ENCODE measurements at regions not wholly inside any gene's neighbourhood (a gene's known extent, or its start where the extent isn't known, plus 50 kb on each side); places are given as distances from the start of the nearest gene placed in this dataset.

DNA sequence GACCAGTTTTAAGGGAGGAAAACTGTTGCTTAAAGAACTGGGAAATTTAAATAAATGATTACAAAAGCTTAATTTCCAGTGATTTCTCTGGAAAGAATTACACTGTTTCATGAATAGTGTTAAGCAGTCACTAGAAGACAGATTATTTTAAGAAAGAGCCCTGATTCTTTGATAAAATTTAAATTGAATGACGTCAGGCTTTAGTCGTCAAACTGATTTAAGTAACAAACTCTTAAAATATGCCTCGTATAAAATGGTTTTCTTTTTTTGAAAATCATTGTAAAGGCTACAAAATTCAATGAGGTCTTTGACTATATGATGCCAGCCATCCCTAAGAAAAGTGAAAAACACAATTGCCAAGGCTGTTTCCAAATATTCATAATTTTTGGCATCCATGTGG is 465.0 kb downstream of the NR4A2 start:
- TF ChIP-seq, protein P1, sequence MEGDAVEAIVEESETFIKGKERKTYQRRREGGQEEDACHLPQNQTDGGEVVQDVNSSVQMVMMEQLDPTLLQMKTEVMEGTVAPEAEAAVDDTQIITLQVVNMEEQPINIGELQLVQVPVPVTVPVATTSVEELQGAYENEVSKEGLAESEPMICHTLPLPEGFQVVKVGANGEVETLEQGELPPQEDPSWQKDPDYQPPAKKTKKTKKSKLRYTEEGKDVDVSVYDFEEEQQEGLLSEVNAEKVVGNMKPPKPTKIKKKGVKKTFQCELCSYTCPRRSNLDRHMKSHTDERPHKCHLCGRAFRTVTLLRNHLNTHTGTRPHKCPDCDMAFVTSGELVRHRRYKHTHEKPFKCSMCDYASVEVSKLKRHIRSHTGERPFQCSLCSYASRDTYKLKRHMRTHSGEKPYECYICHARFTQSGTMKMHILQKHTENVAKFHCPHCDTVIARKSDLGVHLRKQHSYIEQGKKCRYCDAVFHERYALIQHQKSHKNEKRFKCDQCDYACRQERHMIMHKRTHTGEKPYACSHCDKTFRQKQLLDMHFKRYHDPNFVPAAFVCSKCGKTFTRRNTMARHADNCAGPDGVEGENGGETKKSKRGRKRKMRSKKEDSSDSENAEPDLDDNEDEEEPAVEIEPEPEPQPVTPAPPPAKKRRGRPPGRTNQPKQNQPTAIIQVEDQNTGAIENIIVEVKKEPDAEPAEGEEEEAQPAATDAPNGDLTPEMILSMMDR (IDR thresholded peaks at IDR 0.05) = no peak
- Histone ChIP-seq H3K27ac (no peak overlapping the region), H3K27me3 (no peaks in the 10 kb centered on the region), H3K9me3 (no peaks in the 10 kb centered on the region), H3K4me1 (no peaks in the 10 kb centered on the region), H3K4me3 (no peak overlapping the region), H3K36me3 (no peaks in the 10 kb centered on the region)
- no peak for DNase-seq
- intact Hi-C loops (cut with DNase I; ENCODE audit: low total_unique reads) = loop anchor here (10.0 kb wide), 1 partner anchor 437 kb away; no protein-coding TSS in a partner anchor

DNA sequence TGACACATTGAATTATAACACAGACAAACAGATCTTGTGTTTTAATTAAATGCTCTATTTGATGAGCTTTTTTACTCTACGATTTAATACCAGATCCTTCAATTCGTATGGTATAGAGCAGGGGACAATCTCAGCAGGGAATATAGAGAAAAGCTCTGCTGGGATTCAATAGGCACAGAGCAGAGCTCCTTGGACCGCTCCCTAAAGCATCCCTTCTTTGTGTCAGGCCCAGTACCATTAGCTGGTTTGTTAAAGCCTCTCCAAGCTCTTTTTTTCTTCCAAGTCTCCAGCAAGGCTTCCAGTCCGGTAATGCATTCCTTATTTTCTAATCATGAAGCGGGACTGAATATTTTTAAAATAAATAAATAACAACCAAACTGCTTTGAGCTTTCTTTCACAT is 466.0 kb downstream of the NR4A2 start:
- Histone ChIP-seq H3K27ac (no peak overlapping the region), H3K4me1 (no peaks in the 10 kb centered on the region), H3K4me3 (no peak overlapping the region), H3K36me3 (no peaks in the 10 kb centered on the region), H3K9me3 (no peaks in the 10 kb centered on the region), H3K27me3 (no peaks in the 10 kb centered on the region)
- intact Hi-C loops (cut with DNase I; ENCODE audit: low total_unique reads) = loop anchor here (10.0 kb wide), 1 partner anchor 438 kb away; no protein-coding TSS in a partner anchor
- TF ChIP-seq, protein P1 (IDR thresholded peaks at IDR 0.05) = no peak
- no peak for DNase-seq

DNA sequence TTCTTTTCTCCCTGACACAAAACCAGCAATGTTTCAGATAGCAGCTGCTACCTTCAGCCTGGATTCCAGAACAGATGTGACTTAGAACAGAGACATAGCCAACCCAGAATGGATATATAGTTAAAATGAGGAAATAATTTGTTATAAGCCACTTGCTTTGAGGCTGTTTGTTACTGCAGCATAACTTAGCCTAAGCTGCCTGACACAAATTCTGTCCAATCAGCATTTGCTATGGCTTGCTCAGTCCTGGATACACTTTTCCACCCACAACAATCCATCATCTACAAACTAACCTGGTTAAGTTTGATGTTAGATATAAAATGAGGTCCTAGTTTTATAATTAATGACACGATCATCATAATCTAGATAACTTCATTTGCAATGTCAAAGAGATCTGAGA is 480.4 kb downstream of the NR4A2 start:
- intact Hi-C loops (cut with DNase I; ENCODE audit: low total_unique reads) = no loop called here

DNA sequence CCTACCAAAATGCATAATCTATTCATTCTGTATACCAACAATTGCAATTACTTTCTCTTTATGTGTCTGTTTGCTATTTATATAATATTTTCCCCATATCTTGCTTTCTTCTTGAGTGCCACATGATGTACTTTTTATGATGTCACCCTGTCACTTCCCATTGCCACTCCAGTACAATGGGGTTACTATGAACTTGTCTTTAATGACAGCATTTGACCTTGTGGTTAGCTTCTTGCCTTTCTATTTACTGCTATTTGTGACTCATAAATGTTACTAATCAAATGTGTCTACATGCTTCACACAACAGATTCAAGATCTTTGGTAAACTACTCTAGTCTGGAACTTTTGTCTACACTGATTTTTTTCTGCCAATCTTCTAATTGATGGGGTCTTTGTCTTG is 486.3 kb downstream of the NR4A2 start:
- Histone ChIP-seq H3K27ac (no peak overlapping the region), H3K4me1 (peaks cover 0 to 3% (median 0%) of the 10 kb centered on the region in 4 donors), H3K27me3 (no peaks in the 10 kb centered on the region), H3K36me3 (no peaks in the 10 kb centered on the region), H3K9me3 (no peaks in the 10 kb centered on the region), H3K4me3 (no peak overlapping the region)
- intact Hi-C loops (cut with DNase I; ENCODE audit: low total_unique reads) = no loop called here
- TF ChIP-seq, protein P1 (IDR thresholded peaks at IDR 0.05) = no peak
- no peak for DNase-seq

More for the DNA sequence above, 480.4 kb downstream of the NR4A2 start:
- no peaks in the 10 kb centered on the region for H3K36me3 ChIP-seq
- no peaks in the 10 kb centered on the region for H3K9me3 ChIP-seq
- TF ChIP-seq, protein P1 (IDR thresholded peaks at IDR 0.05) = no peak
- no peak overlapping the region for H3K4me3 ChIP-seq
- H3K4me1 ChIP-seq = no peaks in the 10 kb centered on the region
- no peaks in the 10 kb centered on the region for H3K27me3 ChIP-seq
- H3K27ac ChIP-seq = no peak overlapping the region
- no peak for DNase-seq

DNA sequence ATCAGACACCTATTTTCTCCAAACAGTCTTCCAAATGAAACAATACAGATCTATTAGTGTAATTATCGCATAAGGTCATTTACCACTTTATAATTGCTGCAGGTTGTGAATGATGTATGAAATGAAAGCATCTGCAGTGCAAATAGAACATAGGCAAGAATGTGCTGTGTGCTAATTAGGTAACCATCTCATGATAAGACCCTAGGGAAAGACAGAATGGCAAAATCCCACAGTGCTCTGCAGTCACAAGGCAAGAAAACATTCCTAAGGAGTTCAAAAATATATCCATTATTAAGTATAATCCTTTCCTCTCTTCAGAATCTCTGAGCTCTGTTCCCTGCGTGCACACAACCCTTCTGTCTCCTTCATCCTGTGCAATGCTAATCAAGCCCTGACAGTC is 488.1 kb downstream of the NR4A2 start:
- H3K27me3 ChIP-seq = no peaks in the 10 kb centered on the region
- no peaks in the 10 kb centered on the region for H3K9me3 ChIP-seq
- H3K36me3 ChIP-seq = no peaks in the 10 kb centered on the region
- TF ChIP-seq, protein P1 (IDR thresholded peaks at IDR 0.05) = no peak
- no peak overlapping the region for H3K4me3 ChIP-seq
- H3K27ac ChIP-seq = no peak overlapping the region
- no peak for DNase-seq
- peaks cover 0 to 3% (median 0%) of the 10 kb centered on the region in 4 donors for H3K4me1 ChIP-seq
- intact Hi-C loops (cut with DNase I; ENCODE audit: low total_unique reads) = no loop called here

GRCh38 chr2:155842103-155842502 is 490.4 kb downstream of the NR4A2 start:
- intact Hi-C loops (cut with DNase I; ENCODE audit: low total_unique reads) = no loop called here
- no peaks in the 10 kb centered on the region for H3K36me3 ChIP-seq
- H3K9me3 ChIP-seq = no peaks in the 10 kb centered on the region
- TF ChIP-seq, protein P1 (IDR thresholded peaks at IDR 0.05) = no peak
- H3K4me1 ChIP-seq = peaks cover 0 to 3% (median 0%) of the 10 kb centered on the region in 4 donors
- no peaks in the 10 kb centered on the region for H3K27me3 ChIP-seq
- no peak overlapping the region for H3K4me3 ChIP-seq
- no peak overlapping the region for H3K27ac ChIP-seq
- DNase-seq = no peak
